Activated B cell treated with CpG ODN at 0.5 μM for 24 hours (primary cell): ENCODE measurements at regions not wholly inside any gene's neighbourhood (a gene's known extent, or its start where the extent isn't known, plus 50 kb on each side); places are given as distances from the start of the nearest gene placed in this dataset.

Experiments used
- ATAC-seq: fragments of 200-7000 bp; cut with Tn5 transposase; one replicate; pipeline ENCODE4 v1.10.0; 2021; ENCODE audit warnings: low read depth, mild to moderate bottlenecking, moderate library complexity
- CTCF ChIA-PET: fragments of 350-600 bp; sonication (Branson Sonifier 250); formaldehyde crosslinking; loops from one replicate; lab custom pipeline; 2021; ENCODE audit warnings: antibody characterized with exemption; lab: Charles Lee
- POLR2A ChIA-PET: fragments of 350-600 bp; sonication (Branson Sonifier 250); formaldehyde crosslinking; loops from one replicate; lab custom pipeline; 2021; ENCODE audit warnings: antibody characterized with exemption; lab: Charles Lee
- DNase-seq: peaks from one replicate; pipeline ENCODE4 v3.0.0; 2022
- H3K27ac Mint-ChIP-seq: one replicate; pipeline ENCODE4 v1.8.0; 2020; ENCODE audit warnings: mixed read lengths
- H3K27me3 Mint-ChIP-seq: one replicate; pipeline ENCODE4 v1.8.0; 2021; ENCODE audit warnings: mixed read lengths
- H3K36me3 Mint-ChIP-seq: one replicate; pipeline ENCODE4 v1.8.0; 2021; ENCODE audit warnings: low read depth, mixed read lengths
- H3K4me1 Mint-ChIP-seq: one replicate; pipeline ENCODE4 v1.8.0; 2021; ENCODE audit warnings: mixed read lengths
- H3K4me3 Mint-ChIP-seq: one replicate; pipeline ENCODE4 v1.8.0; 2020; ENCODE audit warnings: mild to moderate bottlenecking, mixed read lengths
- H3K9me3 Mint-ChIP-seq: one replicate; pipeline ENCODE4 v1.8.0; 2020; ENCODE audit warnings: mixed read lengths
- CTCF ChIP-seq: fragments of 200-600 bp; IDR thresholded peaks from one replicate; pipeline ENCODE4 v1.8.0; 2022; ENCODE audit warnings: antibody characterized with exemption, mild to moderate bottlenecking
- intact Hi-C: fragments of 100-400 bp; cut with micrococcal nuclease; formaldehyde crosslinking; loops from one replicate; pipeline ENCODE4 v1.15.1; 2024

GRCh38 chr15:47383102-47383501, 334.2 kb upstream of the SEMA6D start:
- DNase-seq (no peak), ATAC-seq (no peak)
- intact Hi-C loops: no loop called here
- Mint-ChIP-seq H3K4me1 (no peaks in the 10 kb centered on the region), H3K27me3 (no peaks in the 10 kb centered on the region), H3K36me3 (no peaks in the 10 kb centered on the region), H3K4me3 (no peak overlapping the region), H3K27ac (no peak overlapping the region), H3K9me3 (no peaks in the 10 kb centered on the region)
- ChIA-PET CTCF (no interaction called here), POLR2A (no interaction called here)
- TF ChIP-seq CTCF: no peak

GRCh38 chr15:47383801-47384200, 333.5 kb upstream of the SEMA6D start:
- Mint-ChIP-seq H3K27ac (no peak overlapping the region), H3K4me1 (no peaks in the 10 kb centered on the region), H3K27me3 (no peaks in the 10 kb centered on the region), H3K36me3 (no peaks in the 10 kb centered on the region), H3K4me3 (no peak overlapping the region), H3K9me3 (no peaks in the 10 kb centered on the region)
- DNase-seq: no peak
- intact Hi-C loops: no loop called here
- TF ChIP-seq CTCF: no peak
- ChIA-PET CTCF (no interaction called here), POLR2A (no interaction called here)
- ATAC-seq: no peak

DNA sequence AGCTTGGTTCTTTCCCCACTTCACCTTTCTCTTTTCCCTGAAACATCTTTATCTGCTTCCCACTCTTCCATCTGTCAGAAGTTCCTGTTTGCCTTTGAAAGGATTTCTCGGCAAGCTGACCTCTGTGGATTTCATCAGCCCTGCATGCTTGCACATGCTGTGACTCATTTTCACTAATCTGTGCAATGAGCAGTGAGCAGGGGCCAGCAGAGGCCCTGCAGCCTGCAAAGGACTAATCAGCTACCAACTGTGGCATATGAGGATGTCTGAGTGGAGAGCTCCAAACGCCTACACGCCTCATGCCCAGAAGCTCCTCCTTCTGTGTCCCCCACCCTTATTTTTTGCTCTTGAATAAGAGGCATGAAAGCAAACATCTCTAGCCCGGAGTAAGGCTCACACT, 333.0 kb upstream of the SEMA6D start:
- CTCF ChIA-PET: no interaction called here
- Mint-ChIP-seq H3K27me3 (no peaks in the 10 kb centered on the region), H3K4me3 (no peak overlapping the region)

DNA sequence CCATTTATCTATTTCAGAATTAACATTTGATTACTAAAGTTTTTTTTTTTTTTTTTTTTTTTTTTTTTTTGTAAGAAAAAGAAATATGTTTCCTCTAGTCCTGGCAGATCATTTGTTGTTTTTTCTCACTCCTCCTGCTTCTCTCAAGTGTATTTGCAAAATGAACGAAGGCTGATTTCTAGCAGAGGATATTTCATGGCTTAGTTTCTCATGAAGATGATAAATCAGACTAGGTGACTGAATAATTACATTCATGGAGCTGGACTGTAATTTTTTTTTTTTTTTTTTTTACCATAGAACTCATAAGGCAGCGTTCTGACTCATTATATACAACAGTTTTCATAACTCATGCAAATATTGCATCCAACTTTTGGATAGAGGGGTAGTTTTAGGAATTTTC, 332.5 kb upstream of the SEMA6D start:
- no peak for ATAC-seq
- Mint-ChIP-seq H3K9me3 (no peaks in the 10 kb centered on the region), H3K36me3 (no peaks in the 10 kb centered on the region), H3K4me3 (no peak overlapping the region), H3K27ac (no peak overlapping the region), H3K4me1 (no peaks in the 10 kb centered on the region), H3K27me3 (no peaks in the 10 kb centered on the region)
- TF ChIP-seq CTCF: no peak
- intact Hi-C loops: no loop called here
- POLR2A ChIA-PET: no interaction called here
- no peak for DNase-seq
- CTCF ChIA-PET: no interaction called here

More for the DNA sequence above, 333.0 kb upstream of the SEMA6D start:
- ATAC-seq: no peak
- Mint-ChIP-seq H3K27ac (no peak overlapping the region), H3K4me1 (no peaks in the 10 kb centered on the region), H3K9me3 (no peaks in the 10 kb centered on the region), H3K36me3 (no peaks in the 10 kb centered on the region)
- intact Hi-C loops: no loop called here
- DNase-seq: no peak
- POLR2A ChIA-PET: no interaction called here
- no peak for TF ChIP-seq CTCF

- H3K4me3 Mint-ChIP-seq: no peak overlapping the region
- H3K9me3 Mint-ChIP-seq: peaks cover 2% of the 10 kb centered on the region
- no peaks in the 10 kb centered on the region for H3K4me1 Mint-ChIP-seq
- POLR2A ChIA-PET: no interaction called here
- no peaks in the 10 kb centered on the region for H3K36me3 Mint-ChIP-seq
- DNase-seq (no peak), ATAC-seq (no peak)
- TF ChIP-seq CTCF: no peak
- no peaks in the 10 kb centered on the region for H3K27me3 Mint-ChIP-seq
- CTCF ChIA-PET: no interaction called here
- H3K27ac Mint-ChIP-seq: no peak overlapping the region
- intact Hi-C loops: no loop called here
Observed at GRCh38 chr15:47386459-47386858, 330.8 kb upstream of the SEMA6D start.
